GM21381 (cell line): ENCODE measurements at regions not wholly inside any gene's neighbourhood (a gene's known extent, or its start where the extent isn't known, plus 50 kb on each side); places are given as distances from the start of the nearest gene placed in this dataset.

Experiments used
- ATAC-seq: cut with Tn5 transposase; IDR thresholded peaks from one replicate; pipeline ENCODE4 v1.9.1; 2021; ENCODE audit warnings: mild to moderate bottlenecking, moderate library complexity; ENCODE audit not compliant: unreplicated experiment

- no peak for ATAC-seq
Observed at GRCh38 chr22:49284931-49285330, 542.7 kb downstream of the BRD1 start.

- ATAC-seq: no peak
Observed at GRCh38 chr22:49284056-49284784, 543.5 kb downstream of the BRD1 start.

- ATAC-seq: no peak
Observed at GRCh38 chr22:49282596-49282995, 545.1 kb downstream of the BRD1 start.

- ATAC-seq: no peak
Observed at GRCh38 chr22:49281467-49282340, 546.0 kb downstream of the BRD1 start.

GRCh38 chr22:49278340-49278739, 549.3 kb downstream of the BRD1 start:
- no peak for ATAC-seq

GRCh38 chr22:49276567-49276966, 551.1 kb downstream of the BRD1 start:
- no peak for ATAC-seq

GRCh38 chr22:49274754-49275380, 552.8 kb downstream of the BRD1 start:
- ATAC-seq: no peak

GRCh38 chr22:49272546-49273125, 555.0 kb downstream of the BRD1 start:
- ATAC-seq: no peak

- ATAC-seq: no peak
Observed at GRCh38 chr22:49271831-49272230, 555.8 kb downstream of the BRD1 start.

GRCh38 chr22:49271369-49271727, 556.3 kb downstream of the BRD1 start:
- no peak for ATAC-seq

- no peak for ATAC-seq
Observed at GRCh38 chr22:49270595-49271368, 556.9 kb downstream of the BRD1 start.

- ATAC-seq: no peak
Observed at GRCh38 chr22:49269928-49270327, 557.7 kb downstream of the BRD1 start.

- no peak for ATAC-seq
Observed at GRCh38 chr22:49269371-49269770, 558.3 kb downstream of the BRD1 start.

- no peak for ATAC-seq
Observed at GRCh38 chr22:49268924-49269323, 558.7 kb downstream of the BRD1 start.

- no peak for ATAC-seq
Observed at GRCh38 chr22:49267996-49268395, 559.7 kb downstream of the BRD1 start.

GRCh38 chr22:49266561-49267519, 560.8 kb downstream of the BRD1 start:
- ATAC-seq: no peak

GRCh38 chr22:49264696-49265095, 563.0 kb downstream of the BRD1 start:
- no peak for ATAC-seq

- no peak for ATAC-seq
Observed at GRCh38 chr22:49263101-49263500, 564.6 kb downstream of the BRD1 start.

GRCh38 chr22:49262167-49262566, 565.5 kb downstream of the BRD1 start:
- no peak for ATAC-seq

- ATAC-seq: no peak
Observed at GRCh38 chr22:49261616-49262015, 566.1 kb downstream of the BRD1 start.
